ENCODE measurements at regions not wholly inside any gene's neighbourhood (a gene's known extent, or its start where the extent isn't known, plus 50 kb on each side); places are given as distances from the start of the nearest gene placed in this dataset.

GRCh38 chr3:75303741-75304140, 360.4 kb upstream of the FRG2C start:
- BruUV-seq (replicated peaks) = no TSS peak
- no peaks in the 10 kb centered on the region for H3K27me3 ChIP-seq (replicated peaks in 1 of 2; ENCODE audit: control insufficient read depth in 2 of 2, insufficient read depth in 2 of 2, low read length in 1 of 2)
- ChIA-PET CTCF (interaction anchor here (1.9 kb wide), 1 partner anchor 126 kb away, joined by 5 read pairs; no protein-coding TSS in a partner anchor), RAD21 (ENCODE audit: unreplicated experiment) (no interaction called here), POLR2A (no interaction called here), SMC1A (ENCODE audit: uncharacterized antibody, unreplicated experiment) (no interaction called here)
- FAIRE-seq (no peak), ATAC-seq (no peak), DNase-seq (ENCODE audit: low read depth, low spot score) (no peak)
- in situ Hi-C loops (cut with MboI) (no loop called here), intact Hi-C loops (cut with micrococcal nuclease; ENCODE audit: unreplicated experiment) (no loop called here)
- WGBS (ENCODE audit: insufficient coverage, insufficient replicate concordance, low lambda C conversion rate, missing lambda C conversion rate) = 56% methylated on average over 5 of the region's 5 CpGs
- no peak overlapping the region for H3K4me2 ChIP-seq (ENCODE audit: control insufficient read depth, insufficient read depth)
- no peaks in the 10 kb centered on the region for H3K79me2 ChIP-seq (ENCODE audit: control insufficient read depth, insufficient read depth, low read length)
- no peaks in the 10 kb centered on the region for H3K4me1 ChIP-seq (ENCODE audit: control insufficient read depth, insufficient read depth, low read length)
- H4K20me1 ChIP-seq (ENCODE audit: control insufficient read depth, insufficient read depth) = no peaks in the 10 kb centered on the region
- no peak overlapping the region for H2AFZ ChIP-seq (ENCODE audit: control insufficient read depth, low read depth, low read length)
- H3K36me3 ChIP-seq (ENCODE audit: control insufficient read depth in 2 of 2, insufficient read depth in 2 of 2, low read length in 1 of 2) = no peaks in the 10 kb centered on the region
- H3K4me3 ChIP-seq = no peak overlapping the region
- H3K9ac ChIP-seq (ENCODE audit: control insufficient read depth, insufficient read depth, low read length) = no peak overlapping the region
- no peaks in the 10 kb centered on the region for H3K9me3 ChIP-seq (replicated peaks; ENCODE audit: control insufficient read depth, insufficient read depth, low read length)
- TF ChIP-seq WRNIP1 (IDR thresholded peaks at IDR 0.05; ENCODE audit: borderline replicate concordance, low read depth, low read length) (no peak), CBFB (IDR thresholded peaks at IDR 0.05; ENCODE audit: low read depth) (no peak), RCOR1 (conservative IDR thresholded peaks at IDR 0.05; ENCODE audit: low read depth, low read length) (no peak), YBX1 (IDR thresholded peaks at IDR 0.05) (no peak), FOXK2 (IDR thresholded peaks at IDR 0.05) (no peak), MEF2B (IDR thresholded peaks at IDR 0.05; ENCODE audit: partially characterized antibody, poor library complexity, severe bottlenecking) (no peak), FOXM1 (IDR thresholded peaks at IDR 0.05; ENCODE audit: low read depth, low read length) (no peak), RBBP5 (conservative IDR thresholded peaks at IDR 0.05) (no peak), SMARCA5 (IDR thresholded peaks at IDR 0.05) (no peak), RAD51 (IDR thresholded peaks at IDR 0.05) (no peak), STAT3 (IDR thresholded peaks at IDR 0.05; ENCODE audit: low read depth, low read length) (no peak)
- no peak overlapping the region for H3K27ac ChIP-seq (ENCODE audit: control insufficient read depth, insufficient read depth)

DNA sequence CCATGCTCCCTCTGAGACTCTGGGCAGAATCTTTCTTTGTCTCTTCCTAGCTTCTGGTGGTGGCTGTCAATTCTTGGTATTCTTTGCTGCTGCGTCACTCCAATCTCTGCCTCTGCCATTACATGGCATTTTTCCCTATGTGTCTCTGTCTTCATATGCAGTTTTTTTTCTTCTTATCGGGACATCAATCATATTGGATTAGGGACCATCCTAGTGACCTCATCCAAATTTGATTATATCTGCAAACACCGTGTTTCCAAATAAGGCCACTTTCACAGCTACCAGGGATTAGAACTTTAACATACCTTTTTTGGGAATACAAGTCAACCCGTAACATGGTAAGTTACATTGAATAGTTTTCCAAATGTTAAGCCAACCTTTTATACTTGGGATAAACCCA, 358.2 kb upstream of the FRG2C start:
- no peaks in the 10 kb centered on the region for H3K4me1 ChIP-seq (ENCODE audit: control insufficient read depth, insufficient read depth, low read length)
- H3K36me3 ChIP-seq (ENCODE audit: control insufficient read depth in 2 of 2, insufficient read depth in 2 of 2, low read length in 1 of 2) = no peaks in the 10 kb centered on the region
- no peaks in the 10 kb centered on the region for H3K27me3 ChIP-seq (replicated peaks in 1 of 2; ENCODE audit: control insufficient read depth in 2 of 2, insufficient read depth in 2 of 2, low read length in 1 of 2)
- ChIA-PET RAD21 (ENCODE audit: unreplicated experiment) (interaction anchor here (1.1 kb wide), 1 partner anchor 136 kb away, joined by 3 read pairs; no protein-coding TSS in a partner anchor), SMC1A (ENCODE audit: uncharacterized antibody, unreplicated experiment) (no interaction called here), POLR2A (no interaction called here), CTCF (interaction anchor here (1.1 to 1.3 kb wide), 2 partner anchors 12 to 52 kb away, joined by 3 read pairs; no protein-coding TSS in a partner anchor)
- no peaks in the 10 kb centered on the region for H3K9me3 ChIP-seq (replicated peaks; ENCODE audit: control insufficient read depth, insufficient read depth, low read length)
- no peaks in the 10 kb centered on the region for H4K20me1 ChIP-seq (ENCODE audit: control insufficient read depth, insufficient read depth)
- in situ Hi-C loops (cut with MboI) (no loop called here), intact Hi-C loops (cut with micrococcal nuclease; ENCODE audit: unreplicated experiment) (no loop called here)
- H3K4me2 ChIP-seq (ENCODE audit: control insufficient read depth, insufficient read depth) = no peak overlapping the region
- H3K79me2 ChIP-seq (ENCODE audit: control insufficient read depth, insufficient read depth, low read length) = no peaks in the 10 kb centered on the region
- DNase-seq (ENCODE audit: low read depth, low spot score) (no peak), ATAC-seq (no peak), FAIRE-seq (no peak)
- 73% methylated on average over 4 of the region's 4 CpGs for WGBS (ENCODE audit: insufficient coverage, insufficient replicate concordance, low lambda C conversion rate, missing lambda C conversion rate)
- H3K4me3 ChIP-seq = no peak overlapping the region
- no TSS peak for BruUV-seq (replicated peaks)
- H3K27ac ChIP-seq (ENCODE audit: control insufficient read depth, insufficient read depth) = no peak overlapping the region
- H3K9ac ChIP-seq (ENCODE audit: control insufficient read depth, insufficient read depth, low read length) = no peak overlapping the region
- H2AFZ ChIP-seq (ENCODE audit: control insufficient read depth, low read depth, low read length) = no peak overlapping the region
- TF ChIP-seq SREBF1 (IDR thresholded peaks at IDR 0.05; ENCODE audit: low read length) (no peak), SP1 (IDR thresholded peaks at IDR 0.05; ENCODE audit: low read depth, low read length) (no peak), RUNX3 (IDR thresholded peaks at IDR 0.05; ENCODE audit: low read length) (no peak), BHLHE40 (IDR thresholded peaks at IDR 0.05; ENCODE audit: borderline replicate concordance in 1 of 2, low read depth in 2 of 2, low read length in 1 of 2) (no peak), SMC3 (IDR thresholded peaks at IDR 0.05; ENCODE audit: borderline replicate concordance, low read length) (no peak), MTA2 (IDR thresholded peaks at IDR 0.05; ENCODE audit: low read depth) (no peak), SUZ12 (IDR thresholded peaks at IDR 0.05; ENCODE audit: unreplicated experiment) (no peak), CHD1 (IDR thresholded peaks at IDR 0.05; ENCODE audit: low read depth, low read length) (no peak), SMAD5 (IDR thresholded peaks at IDR 0.05; ENCODE audit: low read depth) (no peak), ZZZ3 (IDR thresholded peaks at IDR 0.05; ENCODE audit: control insufficient read depth, insufficient read length, low read depth) (no peak)
- TF ChIP-seq, protein P1, sequence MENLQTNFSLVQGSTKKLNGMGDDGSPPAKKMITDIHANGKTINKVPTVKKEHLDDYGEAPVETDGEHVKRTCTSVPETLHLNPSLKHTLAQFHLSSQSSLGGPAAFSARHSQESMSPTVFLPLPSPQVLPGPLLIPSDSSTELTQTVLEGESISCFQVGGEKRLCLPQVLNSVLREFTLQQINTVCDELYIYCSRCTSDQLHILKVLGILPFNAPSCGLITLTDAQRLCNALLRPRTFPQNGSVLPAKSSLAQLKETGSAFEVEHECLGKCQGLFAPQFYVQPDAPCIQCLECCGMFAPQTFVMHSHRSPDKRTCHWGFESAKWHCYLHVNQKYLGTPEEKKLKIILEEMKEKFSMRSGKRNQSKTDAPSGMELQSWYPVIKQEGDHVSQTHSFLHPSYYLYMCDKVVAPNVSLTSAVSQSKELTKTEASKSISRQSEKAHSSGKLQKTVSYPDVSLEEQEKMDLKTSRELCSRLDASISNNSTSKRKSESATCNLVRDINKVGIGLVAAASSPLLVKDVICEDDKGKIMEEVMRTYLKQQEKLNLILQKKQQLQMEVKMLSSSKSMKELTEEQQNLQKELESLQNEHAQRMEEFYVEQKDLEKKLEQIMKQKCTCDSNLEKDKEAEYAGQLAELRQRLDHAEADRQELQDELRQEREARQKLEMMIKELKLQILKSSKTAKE (IDR thresholded peaks at IDR 0.05; ENCODE audit: low read depth, poor library complexity, severe bottlenecking) = no peak

All from GM12878 (cell line).